GM19043 (cell line): ENCODE measurements at regions not wholly inside any gene's neighbourhood (a gene's known extent, or its start where the extent isn't known, plus 50 kb on each side); places are given as distances from the start of the nearest gene placed in this dataset.
"Not testable (repeated sequence)": the region's sequence is repeated elsewhere in the genome, so short reads cannot be mapped to it uniquely, and the experiment has no call there.

ENCODE experiments used
- ATAC-seq: cut with Tn5 transposase; IDR thresholded peaks from one replicate; pipeline ENCODE4 v1.9.1; 2021; ENCODE audit warnings: low read depth; ENCODE audit not compliant: unreplicated experiment

DNA sequence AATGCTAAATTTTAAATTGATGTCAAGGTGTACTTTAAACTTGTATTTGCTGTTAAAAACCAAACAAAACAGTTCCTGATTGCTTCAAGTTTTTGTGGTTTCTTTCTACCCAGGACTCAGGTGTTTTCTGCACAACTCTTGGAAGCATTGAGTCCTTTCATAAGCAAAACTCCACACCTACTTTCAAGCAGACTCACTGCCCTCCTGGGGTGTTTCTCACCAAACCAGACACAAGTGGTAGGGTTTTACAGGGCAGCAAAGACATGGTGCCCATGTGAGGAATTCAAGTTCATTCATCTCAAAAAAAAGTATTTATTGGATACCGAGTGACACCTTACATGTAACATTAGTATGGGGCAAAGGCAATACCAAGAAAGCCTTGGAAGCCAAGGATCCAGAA, 146.7 kb upstream of the BNIP2 start:
- no peak for ATAC-seq

DNA sequence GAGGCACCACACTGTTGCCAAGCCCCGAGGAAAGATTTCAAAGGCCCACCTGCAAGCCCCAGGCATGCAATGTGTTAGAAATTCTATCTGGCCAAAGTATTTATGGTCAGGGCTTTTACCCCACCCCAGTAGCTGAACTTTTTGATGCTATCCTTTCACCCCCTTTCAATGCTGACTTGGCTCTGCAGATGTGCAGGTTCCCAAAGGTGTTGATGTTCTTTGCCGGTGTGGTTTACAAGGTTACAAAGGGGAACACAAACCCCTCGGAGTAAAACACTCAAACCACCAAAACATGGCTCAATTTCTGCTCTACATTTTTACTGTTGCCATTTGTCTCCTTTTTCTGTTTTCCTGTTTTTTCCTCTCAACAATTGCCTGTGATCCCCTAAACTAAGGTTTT, 145.4 kb upstream of the BNIP2 start:
- ATAC-seq: no peak

DNA sequence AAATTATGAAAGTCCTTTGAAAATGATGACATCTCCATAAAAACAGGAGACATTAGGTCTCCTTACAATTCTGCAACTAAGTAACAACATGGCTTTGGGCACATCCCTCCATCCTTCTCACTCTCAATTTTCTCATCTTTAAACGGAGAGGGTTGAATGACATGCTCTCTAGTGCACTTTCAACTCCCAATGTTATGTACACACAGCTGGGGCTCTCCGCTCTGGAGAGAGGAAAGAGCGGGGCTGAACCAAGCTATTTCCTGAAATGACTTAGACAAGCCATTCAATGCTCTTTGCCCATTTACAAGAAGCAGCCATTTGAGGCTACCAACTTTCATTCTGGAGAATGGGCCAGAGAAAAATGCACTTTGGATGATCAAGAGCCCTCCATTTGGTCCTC, 144.2 kb upstream of the BNIP2 start:
- no peak for ATAC-seq

DNA sequence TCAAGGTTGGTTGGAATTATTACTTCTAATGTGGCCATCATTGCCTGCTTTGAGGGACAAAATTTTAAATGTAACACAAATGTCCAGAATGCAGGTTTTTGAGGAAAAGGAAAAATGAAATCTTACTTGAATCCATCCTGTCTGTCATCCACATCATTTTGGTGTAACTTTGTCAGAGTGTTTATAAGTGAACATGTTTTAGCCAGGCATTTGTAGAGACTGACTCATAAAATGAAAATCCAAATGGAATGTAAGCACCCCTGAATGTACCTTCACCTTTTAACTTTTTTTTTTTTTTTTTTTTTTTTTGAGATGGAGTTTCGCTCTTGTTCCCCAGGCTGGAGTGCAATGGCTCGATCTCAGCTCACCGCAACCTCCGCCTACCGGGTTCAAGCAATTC, 141.8 kb upstream of the BNIP2 start:
- ATAC-seq: no peak

DNA sequence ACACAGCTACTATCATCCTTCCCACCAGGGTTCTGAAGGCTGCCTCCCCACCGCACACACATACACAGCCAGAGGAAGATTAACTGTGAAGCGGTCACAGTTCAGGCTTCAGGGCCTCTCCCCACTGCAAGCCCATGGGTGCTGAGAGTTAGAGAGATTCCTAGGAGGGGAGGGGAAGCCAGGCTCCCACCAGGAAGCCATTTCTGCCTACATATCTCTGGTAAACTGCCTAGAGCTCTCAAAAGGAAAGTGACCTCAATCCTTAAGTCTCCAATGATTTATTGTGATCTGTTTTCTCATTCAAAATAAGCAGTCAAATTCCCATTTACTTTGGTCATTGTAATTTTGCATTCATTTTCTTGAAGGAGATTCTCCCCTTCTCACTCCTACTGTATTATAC, 141.0 kb upstream of the BNIP2 start:
- no peak for ATAC-seq

DNA sequence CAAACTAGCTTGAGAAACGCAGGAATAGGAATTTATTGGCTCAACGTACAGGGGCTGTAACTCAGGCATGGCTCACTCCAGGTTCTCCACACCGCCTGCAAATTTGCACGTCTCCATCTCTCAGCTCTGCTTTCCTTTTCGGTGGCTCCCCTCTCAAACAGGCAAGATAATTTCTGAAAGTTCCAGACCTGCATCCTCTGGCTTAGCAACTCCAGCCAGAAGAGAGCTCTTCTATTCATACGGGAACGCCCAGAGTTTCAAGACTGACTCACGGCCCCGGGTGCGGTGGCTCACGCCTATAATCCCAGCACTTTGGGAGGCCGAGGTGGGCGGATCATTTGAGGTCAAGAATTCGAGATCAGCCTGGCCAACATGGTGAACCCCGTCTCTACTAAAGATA, 139.7 kb upstream of the BNIP2 start:
- ATAC-seq: no peak

DNA sequence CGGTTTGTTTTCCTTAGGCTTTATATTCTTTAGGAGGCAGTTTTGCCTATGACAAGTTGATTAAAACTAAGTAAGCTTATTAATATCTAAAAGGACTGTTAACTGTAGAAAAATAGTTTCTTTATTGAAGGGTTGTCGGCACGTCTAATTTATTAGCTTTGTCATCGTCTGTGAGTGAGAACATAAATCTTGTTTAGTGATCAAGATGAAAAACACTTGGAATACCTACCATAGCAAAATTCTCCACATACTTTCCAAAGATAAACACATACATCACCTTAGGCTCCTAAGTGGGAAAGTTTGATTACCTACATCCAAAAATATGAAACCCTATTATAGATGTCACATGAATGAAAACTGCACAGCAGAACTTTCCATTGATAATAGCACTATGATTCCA, 139.1 kb upstream of the BNIP2 start:
- ATAC-seq: no peak

DNA sequence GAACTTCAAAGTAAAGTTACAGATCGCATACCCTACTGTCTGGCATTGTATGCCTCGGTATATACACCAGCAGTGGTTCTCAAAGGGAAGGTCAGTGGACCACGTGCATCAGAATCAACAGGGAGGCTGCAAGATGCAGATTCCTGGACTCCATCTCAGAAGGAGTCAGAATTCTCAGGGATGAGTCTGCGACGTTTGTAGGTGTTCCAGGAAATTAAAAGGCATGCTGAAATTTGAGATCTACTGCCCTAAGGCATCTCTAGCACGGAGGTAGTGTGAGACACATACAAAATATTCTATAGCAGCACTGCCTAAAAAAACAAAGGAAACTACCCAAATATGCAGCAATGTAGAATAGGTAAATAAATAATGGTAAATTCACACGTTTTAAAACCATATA, 136.8 kb upstream of the BNIP2 start:
- no peak for ATAC-seq

DNA sequence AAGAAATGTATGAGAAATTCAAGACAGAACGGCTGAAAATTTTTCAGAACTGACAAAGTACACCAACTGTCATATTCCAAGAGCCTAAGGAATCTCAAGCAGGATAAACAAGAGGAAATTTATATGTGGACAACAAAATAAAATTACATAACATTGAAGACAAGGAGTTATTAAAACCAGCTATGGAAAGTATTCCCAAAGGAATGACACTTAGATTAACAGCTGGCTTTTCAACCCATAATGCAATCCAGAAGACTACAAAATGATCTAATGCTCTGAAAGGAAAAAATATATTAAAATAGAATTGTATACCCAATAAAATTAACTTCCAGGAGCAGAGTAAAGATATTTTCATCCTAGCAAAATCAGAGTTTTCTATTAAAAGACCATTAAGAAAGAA, 132.2 kb upstream of the BNIP2 start:
- no peak for ATAC-seq

DNA sequence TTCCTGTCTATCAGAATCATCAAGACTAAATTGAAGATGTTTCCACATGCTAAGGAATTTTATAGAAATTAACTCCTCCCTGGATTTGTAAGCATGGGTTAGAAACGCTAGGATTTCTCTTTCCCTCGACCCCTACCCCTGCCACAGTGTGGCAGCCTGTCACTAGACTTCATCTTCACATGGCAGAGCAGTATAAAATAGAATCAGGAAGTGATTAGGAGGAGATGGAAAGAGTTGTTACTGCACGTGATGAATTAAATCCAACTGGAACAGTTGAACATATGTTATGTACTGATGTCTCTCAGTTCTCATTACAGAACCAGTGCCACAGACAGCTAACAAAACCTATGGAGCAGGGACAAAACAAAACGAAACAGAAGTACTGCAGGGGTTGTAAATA, 130.0 kb upstream of the BNIP2 start:
- ATAC-seq: no peak

DNA sequence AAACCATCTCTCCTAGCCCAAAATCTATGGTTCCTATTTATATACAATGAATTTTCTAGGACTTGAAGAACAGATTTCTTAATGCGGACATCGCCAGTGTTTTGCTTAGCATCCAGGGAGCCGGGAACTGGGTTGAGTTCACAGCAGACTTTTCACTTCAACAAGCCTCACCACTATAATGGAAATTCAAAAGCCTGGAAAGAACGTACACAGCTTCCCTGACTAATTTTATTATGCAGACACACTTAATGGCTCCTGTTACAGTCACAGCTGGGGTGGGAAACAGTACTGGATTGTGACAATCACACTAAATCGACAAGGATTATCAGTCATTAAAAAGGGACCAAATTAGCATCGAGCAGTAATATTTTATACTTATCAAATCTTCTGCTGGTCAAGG, 129.2 kb upstream of the BNIP2 start:
- ATAC-seq: no peak

DNA sequence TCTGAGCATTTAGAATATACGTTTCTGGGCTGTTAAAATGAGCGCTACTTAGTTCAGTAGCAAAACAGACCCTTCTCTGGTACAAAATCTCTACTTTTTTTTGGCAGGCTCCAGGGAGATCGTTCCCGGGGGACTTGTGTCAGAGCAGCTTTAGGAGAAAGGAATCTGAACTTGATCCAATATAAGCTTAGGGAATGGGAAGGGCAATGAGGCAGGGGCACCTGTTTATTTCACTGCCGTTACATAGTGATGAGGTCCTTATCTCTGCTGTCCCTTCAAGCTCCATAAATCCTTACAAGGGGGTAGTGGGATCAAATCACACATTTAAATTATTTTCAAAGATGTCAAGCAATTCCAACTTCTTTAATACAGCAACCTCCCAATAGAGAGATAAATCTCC, 128.7 kb upstream of the BNIP2 start:
- ATAC-seq: no peak

DNA sequence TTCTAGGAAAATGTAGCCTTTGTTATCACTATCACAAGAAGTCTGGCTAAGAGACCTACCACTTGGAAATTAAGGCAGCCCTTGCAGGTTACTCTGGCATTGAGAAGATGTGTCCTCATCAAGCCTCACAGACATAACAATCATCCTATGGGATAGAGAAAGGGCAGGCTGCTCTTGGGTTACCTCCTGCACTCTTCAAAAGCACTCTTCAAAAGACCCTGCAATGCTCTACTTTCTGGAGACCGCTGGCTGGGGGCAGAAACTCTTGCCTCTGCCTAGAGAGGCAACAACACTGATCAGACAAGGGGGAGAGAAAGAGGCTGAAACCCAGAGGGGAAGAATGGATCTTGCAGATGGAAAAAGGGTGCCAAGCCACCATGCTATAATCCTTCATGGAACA, 127.9 kb upstream of the BNIP2 start:
- ATAC-seq: no peak

DNA sequence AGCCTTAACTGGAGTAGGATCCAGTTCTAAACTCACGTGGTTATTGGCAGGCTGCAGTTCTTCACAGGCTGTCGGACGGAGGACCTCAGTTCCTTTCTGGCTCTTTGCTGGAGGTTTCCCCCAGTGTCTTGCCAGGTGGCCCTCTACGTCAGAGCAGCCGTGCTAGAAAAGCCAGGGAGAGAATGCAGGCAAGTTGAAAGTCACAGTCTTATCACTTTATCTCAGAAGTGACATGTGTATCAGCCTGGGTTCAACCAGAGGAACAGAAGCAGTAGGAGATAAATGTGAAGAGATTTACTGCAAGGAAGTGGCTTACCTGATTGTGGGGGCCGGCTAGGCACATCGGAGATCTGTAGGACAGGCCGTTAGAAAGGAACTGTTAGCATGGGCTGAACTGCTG, 125.3 kb upstream of the BNIP2 start:
- ATAC-seq: no peak

DNA sequence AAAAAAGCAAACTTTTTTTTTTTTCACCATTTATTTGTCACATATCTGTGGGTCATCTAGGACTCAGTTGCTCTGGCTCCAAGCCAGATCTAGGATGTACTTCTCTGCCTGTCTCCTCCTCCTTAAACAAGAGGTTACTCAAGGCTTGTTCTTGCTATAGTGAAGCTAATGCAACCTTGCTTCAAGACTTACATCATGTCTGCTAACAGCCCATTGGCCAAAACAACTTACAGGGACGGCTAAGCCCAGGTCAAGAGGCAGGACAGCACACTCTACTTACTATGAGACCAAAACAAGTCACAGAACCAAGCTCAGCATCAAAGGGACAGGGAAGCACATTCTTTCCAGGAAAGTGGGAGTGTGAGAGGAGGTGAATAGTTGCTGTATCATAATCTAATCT, 123.8 kb upstream of the BNIP2 start:
- ATAC-seq: no peak

DNA sequence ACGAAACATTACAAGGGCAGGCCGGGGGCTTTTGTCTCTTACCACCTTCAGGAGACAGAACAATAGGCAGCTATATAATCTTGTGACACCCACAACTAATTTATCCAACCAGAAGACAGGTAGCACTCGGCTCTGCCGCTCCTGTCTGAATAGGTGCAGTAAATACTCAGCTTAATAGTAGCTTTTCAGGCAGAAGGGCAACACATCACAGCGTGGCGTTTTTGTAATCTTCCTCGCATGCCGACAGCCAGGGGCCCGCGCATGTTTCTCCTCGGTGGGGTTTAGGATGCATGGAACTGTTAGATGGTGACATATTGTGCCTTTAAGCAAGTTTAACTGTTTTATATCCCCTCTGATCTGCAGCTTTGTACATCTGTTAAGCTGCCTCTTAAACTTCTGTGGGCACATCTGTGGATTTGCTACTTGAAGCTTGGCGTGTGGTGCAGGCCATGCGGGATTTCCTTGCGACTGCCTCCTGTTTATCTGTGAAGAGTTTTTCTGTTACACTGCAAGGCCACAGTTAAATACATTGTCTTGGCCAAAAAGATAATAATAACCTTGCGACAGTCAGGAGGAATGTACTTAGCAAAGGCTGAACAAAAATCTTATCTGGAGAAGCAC, 123.2 kb upstream of the BNIP2 start:
- no peak for ATAC-seq

DNA sequence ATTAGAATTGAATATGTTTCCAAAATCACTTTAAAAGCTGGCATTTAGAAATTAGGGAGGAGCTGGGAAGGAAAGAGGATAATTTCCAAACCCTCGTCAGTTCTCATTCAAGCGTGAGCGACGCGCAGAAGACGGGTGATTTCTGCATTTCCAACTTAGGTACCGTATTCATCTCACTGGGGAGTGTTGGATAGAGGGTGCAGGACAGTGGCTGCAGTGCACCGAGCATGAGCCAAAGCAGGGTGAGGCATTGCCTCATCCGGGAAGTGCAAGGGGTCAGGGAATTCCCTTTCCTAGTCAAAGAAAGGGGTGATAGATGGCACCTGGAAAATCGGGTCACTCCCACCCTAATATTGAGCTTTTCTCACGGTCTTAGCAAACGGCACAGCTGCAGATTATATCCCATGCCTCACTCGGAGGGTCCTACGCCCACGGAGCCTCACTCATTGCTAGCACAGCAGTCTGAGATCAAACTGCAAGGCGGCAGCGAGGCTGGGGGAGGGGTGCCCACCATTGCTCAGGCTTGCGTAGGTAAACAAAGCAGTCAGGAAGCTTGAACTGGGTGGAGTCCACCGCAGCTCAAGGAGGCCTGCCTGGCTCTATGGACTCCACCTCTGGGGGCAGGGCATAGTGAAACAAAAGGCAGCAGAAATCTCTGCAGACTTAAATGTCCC, 114.3 kb upstream of the BNIP2 start:
- ATAC-seq: not testable (repeated sequence)

DNA sequence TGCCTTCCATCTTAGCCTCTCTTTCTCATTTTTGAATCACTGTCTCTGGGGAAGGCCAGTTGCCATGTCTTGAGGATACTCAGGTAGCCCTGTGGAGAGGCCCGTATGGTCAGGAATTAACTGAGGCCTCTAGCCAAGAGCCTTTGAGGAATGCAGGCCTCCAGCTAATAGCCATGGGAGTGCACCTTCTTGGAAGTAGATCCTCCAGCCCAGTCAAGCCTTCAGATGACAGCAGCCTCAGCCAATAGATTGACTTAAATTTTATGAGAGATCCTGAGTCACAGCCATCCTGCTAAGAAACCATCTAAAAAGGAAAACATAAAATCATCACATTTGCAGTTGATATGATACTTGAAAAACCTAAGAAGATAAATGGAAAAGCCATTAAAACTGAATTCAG, 112.5 kb upstream of the BNIP2 start:
- no peak for ATAC-seq

DNA sequence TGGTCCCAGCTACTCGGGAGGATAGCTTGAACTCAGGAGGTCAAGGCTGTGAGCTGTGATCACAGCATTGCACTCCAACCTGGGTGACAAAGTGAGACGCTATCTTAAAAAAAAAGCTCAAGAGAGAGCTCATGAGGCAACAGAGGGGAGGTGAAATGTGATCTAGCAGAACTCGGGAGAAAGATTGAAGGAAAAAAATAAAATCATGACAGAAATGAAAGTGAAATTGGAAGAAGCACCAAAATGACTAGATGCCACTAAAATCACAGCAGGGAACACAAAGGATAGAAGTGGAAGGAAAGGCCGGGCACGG, 109.4 kb upstream of the BNIP2 start:
- ATAC-seq: no peak

DNA sequence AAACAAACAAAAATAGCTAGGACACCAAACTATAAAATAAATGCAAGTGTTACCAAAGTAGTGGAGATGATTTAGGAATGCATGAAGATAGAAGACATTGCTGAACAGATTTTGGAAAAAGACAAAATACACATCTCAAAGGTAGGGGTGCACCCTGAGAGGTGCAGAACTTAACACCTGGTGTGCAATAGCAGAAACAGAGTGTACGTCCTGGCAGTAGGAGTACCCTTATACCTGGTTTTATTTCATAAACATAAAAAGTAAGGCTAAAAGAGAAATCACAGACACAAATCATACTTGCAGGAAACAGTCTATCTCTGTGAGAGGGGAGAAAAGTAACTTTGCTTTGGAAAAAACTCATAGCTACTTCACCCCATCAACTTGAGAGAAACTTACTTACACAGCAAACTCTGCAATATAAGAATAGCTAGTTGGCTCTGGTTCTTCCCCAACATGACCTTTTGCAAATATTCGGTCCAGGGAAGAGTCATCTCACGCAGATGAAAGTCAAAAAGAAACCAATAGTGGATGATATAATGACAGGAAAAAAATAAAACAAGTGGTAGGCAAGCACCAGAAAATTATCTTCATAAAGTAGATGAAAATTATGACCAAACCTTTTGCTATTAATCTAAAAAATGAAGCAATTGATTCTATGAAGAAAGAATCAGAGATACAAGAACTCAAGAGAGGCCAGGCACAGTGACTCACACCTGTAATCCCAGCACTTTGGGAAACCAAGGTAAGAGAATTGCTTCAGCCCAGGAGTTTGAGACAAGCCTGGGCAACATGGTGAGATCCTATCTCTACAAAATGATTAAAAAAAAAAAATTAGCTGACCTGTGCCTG, 108.9 kb upstream of the BNIP2 start:
- no peak for ATAC-seq

DNA sequence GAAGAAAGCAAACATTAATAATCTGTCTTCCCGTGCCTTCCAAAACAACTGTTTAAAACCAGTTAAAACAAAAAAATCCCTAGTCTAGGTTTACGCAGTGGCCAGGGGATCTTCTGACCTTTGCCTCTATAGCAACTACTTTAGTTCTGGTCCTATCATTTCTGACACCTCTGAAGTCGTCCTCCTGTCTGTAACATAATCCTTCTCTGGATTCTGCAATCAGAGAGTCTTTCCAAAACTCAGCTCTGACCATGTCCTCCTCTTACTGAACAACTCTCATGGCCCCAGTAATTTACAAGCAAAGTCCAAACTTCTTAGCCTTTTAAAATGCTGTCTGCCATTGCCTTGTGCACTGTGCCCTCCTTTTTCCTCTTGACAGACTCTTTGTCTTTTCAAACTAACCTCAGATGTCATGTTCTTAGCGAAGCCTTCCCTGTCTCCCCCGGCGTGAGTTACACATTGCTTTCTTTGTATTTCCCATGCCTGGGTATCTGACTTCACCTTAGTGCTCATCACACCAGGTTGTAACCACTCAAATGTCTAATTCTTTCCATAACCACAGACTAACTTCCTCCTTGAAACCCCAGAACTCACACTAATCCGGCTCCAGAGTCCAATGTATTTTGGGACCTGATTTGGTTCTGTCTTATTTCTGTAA, 105.2 kb upstream of the BNIP2 start:
- ATAC-seq: no peak

DNA sequence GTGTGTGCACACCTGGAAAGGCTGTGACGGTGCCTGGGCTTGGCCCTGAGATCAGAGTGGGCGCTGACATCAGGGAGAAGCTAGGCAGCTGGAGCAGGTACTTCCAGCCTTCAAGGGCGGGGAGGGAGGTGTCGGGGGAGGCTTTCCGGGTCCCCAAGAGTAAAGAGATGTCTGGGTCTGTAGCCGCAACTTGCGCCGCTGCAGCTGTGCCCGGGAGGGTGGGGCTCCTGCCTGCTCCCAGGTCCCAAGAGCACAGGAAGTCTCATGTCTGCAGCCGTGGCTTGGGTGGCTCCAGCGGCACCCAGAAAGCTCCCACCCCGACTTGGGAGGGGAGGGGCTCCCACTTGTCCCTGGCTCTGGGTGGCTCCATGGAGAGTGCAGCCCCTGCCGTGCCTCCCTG, 103.2 kb upstream of the BNIP2 start:
- no peak for ATAC-seq
